RPMI7951 (cell line): ENCODE measurements at regions not wholly inside any gene's neighbourhood (a gene's known extent, or its start where the extent isn't known, plus 50 kb on each side); places are given as distances from the start of the nearest gene placed in this dataset.
"Not testable (repeated sequence)": the region's sequence is repeated elsewhere in the genome, so short reads cannot be mapped to it uniquely, and the experiment has no call there.

ENCODE experiments used
- DNase-seq: peaks from one replicate; pipeline ENCODE4 v3.0.0-alpha.2; 2012; ENCODE audit warnings: low read depth

DNA sequence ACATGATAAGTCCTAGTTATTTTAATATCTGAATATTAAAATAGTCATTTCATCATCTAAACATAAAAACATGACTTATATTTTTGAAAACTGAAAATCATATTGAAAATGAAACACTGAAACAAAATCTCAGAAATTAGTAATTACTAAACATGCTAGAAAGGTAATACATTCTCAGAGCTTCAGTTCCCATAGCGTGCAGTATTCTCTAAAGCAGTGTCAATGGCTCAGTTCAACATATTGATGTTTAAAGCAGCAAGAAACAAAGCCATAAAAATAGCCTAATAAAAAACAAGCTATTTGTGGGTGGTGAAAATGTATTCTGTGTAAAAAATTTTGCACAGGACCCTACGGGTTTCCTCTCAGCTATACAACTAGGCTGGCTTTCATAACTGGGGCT, 1337.4 kb downstream of the FSCB start:
- no peak for DNase-seq

DNA sequence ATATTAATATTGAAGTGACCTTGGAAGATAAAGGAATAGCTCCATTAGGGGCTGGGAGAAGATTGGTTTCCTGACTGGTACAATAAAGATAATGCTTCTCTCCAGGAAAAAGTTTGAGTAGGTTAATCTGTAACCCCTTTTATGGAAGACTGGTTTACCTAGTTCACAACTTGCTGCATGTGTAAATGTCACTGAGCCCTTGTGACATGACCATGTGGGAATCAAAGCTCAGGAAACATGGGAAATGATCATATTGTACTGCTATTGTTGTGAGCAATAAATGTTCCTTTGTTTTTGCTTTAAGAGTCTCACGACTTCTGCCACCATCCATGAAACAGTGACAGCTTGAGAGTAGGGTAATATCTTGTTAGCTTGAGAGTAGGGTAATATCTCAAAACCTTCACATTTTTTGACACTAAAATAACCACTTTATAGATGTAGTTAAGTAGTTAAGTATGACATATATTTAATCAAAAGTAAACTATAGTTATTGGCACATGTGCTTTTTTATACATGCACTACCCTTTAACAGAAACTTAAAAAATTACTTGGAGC, 1338.6 kb downstream of the FSCB start:
- DNase-seq, result no peak

DNA sequence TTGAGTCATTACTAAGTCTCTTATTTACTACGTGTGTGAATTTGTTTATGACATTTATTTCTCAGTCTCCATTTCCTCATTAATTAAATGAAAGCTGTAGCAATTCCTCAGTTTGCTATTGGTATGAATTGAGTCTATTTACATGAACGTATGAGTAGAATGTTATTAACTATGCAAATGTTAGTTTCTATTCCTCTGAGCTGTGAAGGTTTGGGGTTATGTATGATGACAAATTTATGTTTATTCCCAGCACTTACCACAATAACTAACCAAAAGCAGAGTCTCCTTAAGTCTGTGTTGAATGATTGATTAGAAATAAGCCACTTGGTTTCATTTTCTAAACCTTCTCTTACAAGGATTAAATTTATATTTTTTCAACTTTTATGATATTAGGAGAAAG, 1340.9 kb downstream of the FSCB start:
- DNase-seq, result no peak

DNA sequence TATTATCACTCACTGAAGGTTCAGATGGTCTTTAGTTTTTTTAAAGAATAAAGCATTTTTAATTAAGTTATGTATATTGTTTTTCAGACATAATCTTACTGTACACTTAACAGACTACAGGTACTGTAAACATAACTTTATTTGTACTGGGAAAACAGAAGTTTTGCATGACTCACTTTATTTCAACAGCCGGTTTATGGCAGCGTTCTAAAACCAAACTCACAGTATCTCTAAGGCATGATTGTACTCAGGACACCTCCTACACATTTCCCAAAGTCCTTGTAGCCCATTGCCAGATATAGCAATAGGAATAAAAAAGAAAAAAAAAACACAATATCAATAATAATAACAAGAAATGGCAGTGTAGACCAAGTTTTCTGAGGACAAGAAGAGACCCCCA, 1341.4 kb downstream of the FSCB start:
- DNase-seq, result no peak

DNA sequence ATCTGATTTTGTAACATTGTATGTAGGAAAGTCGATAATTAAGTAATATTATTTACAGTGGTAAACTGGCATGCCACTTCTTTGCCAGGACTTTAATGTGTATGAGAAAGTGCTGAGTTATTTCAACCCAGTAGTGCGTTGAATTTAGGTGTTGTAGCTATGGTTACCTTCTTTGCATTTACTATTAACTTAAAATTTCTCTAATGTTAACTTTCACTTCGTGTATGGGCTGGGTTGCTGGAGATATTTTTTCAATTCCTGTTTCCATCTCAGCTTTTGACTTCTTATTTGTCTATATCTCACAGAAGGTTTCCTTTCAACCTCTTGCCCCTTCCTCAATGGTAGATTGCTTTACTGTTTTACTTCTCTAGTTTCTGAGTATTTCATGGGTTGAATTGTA, 1345.6 kb downstream of the FSCB start:
- no peak for DNase-seq

DNA sequence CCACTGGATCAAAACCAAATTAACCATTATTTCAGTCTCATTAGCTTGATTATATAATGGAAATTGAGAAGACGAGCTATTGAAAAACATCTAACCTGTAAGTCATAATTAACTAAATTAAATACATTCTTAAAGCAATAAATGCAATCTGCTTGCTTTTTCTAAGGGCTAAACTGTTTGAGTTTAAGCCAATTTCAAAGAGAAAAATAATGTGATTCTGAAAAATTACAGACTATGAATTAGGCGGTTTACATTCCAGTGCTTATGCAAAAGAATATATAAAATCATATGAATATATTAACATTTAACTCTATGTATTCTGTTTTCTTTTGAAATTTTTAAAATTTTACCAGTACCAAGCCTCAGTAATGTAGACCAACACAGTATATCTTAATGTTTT, 1349.4 kb downstream of the FSCB start:
- DNase-seq, result no peak

DNA sequence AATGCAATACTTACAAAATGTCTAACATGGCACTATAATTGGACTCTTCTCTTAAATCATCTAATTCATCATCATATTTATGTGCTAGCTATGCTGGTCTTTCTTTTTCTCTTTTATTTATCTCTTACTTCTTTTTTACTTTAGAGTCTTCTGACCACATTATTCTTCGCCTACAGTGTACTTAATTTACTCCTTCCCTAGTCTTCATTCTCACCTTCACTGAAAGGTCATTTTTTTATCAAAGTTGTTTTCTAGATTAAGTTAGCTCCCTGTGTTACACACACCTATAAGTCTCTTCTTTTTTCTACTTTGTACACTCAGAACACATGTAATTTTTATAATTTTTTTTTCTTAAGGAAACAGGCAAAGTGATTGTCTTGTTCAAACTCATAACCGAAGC, 1351.2 kb downstream of the FSCB start:
- DNase-seq, result no peak

DNA sequence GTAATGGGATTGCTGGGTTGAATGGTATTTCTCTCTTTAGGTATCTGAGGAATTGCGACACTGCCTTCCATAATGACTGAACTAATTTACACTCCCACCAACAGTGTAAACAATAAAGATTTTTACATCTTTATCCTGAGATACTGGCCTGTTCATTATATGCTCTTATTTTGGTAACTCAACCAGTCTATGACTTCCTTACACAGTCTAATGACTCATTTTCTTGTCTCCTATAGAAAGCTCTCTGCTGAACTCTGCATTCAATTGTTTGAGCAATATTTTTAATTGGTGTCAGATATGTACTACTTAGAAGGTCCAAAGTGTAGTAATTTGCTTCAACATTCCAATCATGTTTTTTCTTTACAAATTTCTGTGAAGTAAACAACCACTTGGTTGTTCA, 1351.8 kb downstream of the FSCB start:
- no peak for DNase-seq

DNA sequence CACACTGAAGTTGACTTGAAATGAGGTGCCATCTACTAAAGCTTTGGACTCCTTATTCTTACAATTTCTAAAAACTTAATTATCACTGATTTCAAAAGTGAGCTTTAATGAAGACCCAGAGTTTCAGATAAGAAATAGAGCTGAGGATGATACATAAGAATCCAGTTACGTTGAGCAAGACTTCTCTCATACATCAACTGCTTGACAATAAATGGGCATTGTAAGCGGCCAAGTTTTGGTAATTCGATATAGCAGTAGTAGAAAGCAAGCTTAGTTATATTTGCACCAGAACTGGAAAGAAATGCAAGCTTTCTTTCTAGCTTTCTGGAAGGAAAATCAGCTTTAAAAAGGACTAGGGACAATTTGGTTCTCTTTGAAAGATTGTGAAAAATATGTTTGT, 1359.6 kb downstream of the FSCB start:
- no peak for DNase-seq

DNA sequence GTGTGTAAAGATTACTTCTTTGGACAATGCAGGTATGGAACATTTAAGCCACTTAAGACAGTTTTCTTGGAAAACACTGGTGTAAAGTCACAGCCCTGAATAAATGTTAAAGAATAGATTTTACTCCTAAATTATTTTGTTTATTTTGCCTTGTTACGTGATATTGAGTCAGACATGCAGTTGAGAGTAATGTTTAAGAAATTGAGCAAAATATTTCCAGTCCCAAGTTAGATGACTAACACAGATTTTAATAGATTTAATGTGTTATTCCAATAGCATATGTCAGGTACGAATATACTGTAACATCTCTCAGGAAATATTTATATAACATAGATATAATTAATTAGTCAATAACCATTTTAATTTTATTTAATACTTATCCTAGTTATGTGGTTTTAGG, 1361.7 kb downstream of the FSCB start:
- no peak for DNase-seq

DNA sequence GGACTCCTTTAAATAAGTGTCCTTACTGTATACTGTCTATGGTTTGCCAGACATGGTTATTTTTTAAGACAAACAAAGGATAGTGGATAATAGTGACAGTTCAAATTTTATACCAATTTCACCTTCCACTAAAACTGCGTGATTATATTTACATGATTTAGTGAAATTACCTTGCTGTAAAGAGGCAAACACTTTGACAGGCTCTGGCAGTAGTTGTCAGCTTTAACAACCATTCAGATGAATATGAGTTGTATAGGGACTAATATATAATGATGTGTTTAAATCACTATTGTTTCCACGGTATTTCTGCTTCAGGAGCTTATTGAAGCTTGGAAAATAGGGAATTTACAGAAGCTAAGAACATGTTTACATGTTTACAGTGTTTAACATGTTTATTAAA, 1364.0 kb downstream of the FSCB start:
- DNase-seq, result no peak

DNA sequence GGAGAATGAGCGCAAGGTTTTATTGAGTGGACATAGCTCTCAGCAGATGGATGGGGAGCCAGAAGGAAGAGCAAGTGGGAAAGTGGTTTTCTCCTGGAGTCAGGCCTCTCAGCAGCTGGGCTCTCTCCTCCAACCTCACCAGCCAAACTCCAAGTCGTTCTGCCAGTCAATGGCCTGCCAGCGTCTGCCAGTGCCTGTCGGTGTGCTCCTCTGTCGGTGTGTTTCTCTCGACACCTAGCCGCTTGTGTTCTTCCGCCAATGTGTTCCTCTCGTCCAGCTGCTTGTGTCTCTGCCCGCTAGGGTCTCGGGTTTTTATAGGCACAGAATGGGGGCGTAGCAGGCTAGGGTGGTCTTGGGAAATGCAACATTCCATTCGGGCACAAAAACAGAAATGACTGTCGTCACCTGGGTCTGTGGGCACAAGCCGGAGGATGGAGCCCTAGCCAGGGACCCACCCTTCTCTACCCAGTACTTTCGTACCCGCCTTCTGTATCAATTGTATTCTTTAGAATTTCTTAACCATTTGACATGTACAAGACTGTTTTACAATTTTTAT, 1365.4 kb downstream of the FSCB start:
- DNase-seq, result no peak

DNA sequence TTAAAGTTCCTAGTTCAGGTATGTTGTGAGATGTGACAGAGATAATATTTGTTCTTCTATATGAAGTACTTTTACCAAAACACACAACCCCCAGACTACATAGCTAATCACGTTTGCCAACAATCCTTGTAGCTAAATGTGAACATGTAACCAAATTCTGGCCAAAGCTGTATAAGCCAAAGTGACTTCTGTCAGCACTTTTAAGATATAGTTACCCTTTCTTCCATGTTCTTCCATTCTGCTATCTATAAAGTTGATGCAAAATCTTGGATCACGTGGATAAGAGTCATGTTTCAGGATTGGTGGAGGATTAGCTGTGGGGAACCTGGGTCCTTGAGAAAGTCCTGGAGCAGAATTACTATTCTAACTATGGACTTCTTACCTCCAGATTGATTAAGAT, 1366.6 kb downstream of the FSCB start:
- DNase-seq, result no peak

DNA sequence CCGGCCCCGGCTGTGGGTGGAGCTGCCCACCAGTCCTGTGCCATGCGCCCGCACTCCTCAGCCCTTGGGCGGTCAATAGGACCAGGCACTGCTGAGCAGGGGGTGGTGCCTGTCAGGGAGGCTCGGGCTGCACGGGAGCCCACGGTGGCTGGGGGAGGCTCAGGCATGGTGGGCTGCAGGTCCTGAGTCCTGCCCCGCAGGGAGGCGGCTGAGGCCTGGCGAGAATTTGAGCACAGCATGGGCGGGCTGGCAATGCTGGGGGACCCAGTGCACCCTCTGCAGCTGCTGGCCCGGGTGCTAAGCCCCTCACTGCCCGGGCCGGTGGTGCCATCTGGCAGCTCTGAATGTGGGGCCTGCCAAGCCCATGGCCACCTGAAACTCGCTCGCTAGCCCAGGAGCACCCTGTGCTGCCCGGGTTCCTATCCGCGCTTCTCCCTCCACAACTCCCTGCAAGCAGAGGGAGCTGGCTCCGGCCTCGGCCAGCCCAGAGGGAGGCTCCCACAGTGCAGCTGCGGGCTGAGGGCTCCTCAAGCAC, 1371.1 kb downstream of the FSCB start:
- no peak for DNase-seq

DNA sequence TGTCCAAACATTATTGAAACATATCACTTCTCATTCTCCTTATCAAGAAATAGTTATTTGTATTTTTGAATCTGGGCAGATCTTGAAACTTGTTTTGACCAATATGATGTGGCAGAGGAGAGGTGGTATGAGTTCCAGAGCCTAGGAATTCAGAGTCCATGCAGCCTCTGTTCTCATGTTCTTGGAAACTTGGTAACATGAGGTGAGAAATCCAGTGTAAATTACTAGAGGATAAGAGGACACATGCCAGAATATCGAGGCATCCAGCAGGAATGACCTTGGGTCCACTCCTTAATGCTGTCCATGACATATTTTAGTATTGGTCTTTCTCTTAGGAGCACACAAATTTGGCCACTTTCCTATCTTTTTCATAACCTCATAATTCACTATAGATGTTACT, 1374.6 kb downstream of the FSCB start:
- no peak for DNase-seq

DNA sequence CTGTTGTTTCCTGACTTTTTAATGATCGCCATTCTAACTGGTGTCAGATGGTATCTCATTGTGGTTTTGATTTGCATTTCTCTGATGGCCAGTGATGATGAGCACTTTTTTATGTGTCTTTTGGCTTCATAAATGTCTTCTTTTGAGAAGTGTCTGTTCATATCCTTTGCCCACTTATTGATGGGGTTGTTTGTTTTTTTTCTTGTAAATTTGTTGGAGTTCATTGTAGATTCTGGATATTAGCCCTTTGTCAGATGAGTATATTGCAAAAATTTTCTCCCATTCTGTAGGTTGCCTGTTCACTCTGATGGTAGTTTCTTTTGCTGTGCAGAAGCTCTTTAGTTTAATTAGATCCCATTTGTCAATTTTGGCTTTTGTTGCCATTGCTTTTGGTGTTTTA, 1378.7 kb downstream of the FSCB start:
- DNase-seq, result not testable (repeated sequence)

DNA sequence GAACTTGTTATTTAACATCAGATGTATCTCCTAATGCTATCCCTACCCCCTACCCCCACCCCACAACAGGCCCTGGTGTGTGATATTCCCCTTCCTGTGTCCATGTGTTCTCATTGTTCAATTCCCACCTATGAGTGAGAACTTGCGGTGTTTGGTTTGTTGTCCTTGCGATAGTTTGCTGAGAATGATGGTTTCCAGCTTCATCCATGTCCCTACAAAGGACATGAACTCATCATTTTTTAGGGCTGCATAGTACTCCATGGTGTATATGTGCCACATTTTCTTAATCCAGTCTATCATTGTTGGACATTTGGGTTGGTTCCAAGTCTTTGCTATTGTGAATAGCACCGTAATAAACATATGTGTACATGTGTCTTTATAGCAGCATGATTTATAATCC, 1379.2 kb downstream of the FSCB start:
- DNase-seq, result not testable (repeated sequence)

DNA sequence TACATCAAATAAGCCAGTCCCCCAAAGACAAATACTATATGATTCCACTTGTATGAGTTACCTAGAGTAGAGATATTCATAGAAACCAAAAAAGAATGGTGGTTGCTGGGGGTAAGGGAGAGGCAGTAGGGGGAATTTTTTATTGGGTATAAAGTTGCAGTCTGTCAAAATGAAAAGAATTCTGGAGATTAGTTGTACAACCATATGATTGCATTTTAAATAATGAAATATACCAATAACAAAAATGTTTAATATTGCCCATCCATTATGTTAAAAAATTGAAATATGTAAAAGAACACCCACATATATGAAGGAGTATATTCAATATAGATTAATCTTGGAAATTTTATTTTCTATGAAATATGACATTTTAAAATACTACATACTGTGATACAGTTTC, 1383.5 kb downstream of the FSCB start:
- no peak for DNase-seq

DNA sequence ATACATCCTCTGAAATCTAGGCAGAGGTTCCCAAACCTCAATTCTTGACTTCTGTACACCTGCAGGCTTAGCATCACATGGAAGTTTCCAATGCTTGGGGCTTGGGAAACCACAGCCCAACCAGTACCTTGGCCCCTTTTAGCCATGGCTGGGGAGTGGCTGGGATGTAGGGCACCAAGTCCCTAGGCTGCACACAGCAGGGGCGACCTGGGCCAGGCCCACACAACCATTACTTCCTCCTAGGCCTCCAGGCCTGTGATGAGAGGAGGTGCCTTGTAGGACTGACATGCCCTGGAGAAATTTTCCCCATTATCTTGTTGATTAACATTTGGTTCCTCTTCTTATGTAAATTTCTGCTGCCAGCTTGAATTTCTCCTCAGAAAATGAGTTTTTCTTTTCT, 1387.4 kb downstream of the FSCB start:
- no peak for DNase-seq

DNA sequence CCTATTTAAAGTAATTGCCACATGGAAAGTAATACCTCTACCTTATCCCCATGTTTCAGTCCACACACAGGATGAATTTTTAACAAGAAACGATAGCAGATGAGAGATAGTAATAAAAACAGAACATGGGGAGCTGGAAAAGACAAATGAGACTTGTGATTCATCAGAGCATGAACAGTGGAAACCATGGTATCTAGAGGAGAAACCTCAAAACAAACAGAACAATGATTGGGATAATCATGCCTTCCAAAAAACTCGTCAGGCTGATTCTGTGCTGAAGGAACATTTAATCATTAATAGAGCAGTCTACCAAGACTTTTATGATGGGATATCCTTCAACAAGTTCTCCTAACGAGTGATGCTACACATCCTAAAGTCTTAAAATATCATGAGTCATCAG, 1390.7 kb downstream of the FSCB start:
- DNase-seq, result no peak

DNA sequence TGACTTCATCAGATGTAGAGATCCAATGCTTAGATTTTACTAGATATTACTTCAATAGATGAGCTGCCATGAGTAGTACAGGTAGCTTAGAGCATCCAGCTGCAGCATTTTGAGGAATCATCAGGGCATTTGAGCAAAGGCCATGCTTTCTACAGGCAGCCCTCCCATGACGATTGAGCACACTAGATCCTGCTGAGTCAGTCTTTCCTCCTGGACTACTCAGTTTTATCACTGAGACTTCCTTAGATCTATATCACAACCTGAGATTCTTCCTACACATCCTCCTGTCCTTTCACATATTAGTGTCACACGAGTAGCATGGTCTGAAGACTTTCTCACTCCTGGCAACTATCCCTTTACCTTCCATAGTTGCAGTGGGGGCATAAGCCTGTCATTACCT, 1401.8 kb downstream of the FSCB start:
- DNase-seq, result no peak

DNA sequence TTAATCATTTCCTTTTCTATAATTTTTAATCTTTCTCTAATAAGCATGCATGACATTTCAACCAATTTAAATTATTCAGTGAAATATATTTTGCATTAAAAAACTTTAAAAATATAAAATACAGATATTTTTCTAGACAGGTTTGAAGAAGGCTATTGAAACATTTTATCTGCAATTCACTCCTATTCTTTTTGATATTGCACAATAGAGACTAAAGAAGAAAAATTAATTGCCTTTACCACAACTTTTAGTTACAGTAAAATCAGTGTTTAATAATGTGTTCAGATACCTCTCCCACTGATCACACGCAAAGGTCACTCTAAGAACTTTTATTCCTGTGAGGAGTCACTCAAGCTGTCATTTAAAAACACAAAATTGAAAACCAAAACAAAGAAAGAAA, 1416.7 kb downstream of the FSCB start:
- DNase-seq, result no peak

DNA sequence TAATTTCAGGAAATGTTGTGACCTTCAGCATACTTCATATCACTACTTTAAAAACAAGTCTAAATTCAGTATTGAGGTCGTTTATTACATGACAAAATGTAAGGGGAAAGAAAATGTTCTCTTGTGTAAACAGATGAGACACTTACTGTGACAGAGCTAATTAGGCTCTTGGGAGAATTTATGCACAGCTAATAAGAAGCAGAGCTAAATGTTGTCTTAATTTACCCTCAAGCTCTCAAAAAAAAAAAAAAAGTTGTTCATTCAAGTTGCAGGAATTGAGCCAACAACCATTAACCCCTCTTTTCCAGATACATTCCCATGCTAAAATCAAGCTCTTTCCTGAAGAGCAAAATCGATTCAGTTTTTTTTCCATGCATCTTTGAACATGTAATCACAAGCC, 1419.4 kb downstream of the FSCB start:
- DNase-seq, result no peak

DNA sequence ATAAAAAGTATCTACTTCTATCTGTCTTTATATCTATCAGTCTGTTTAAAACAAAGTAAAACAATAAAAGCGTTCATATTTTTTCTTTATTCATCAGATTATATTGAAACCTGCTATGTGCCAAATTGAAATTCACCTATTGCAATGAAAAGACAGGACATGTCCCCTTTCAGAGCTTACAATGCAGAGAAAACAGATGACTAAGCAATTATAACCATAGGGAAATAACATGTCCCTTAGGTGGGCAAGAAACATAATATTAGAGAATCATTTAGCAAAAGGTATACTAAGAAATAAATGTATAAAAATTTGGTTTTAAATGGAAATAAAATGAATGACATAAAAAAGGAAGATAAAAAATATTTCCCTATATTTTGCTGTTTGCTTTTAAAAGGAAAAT, 1421.3 kb downstream of the FSCB start:
- no peak for DNase-seq
